GM23248 (cell line): ENCODE measurements at regions not wholly inside any gene's neighbourhood (a gene's known extent, or its start where the extent isn't known, plus 50 kb on each side); places are given as distances from the start of the nearest gene placed in this dataset.

Experiments
- DNase-seq: peaks from one replicate; pipeline ENCODE4 v3.0.0-alpha.2; 2015
- H2AFZ ChIP-seq: fragments of 200-600 bp; sonication (generic); 2 replicates; pipeline ENCODE4 v1.6.1; 2016; ENCODE audit warnings: antibody characterized with exemption
- H3F3A ChIP-seq: fragments of 200-600 bp; sonication (generic); 2 replicates; pipeline ENCODE4 v1.6.1; 2016; ENCODE audit warnings: mild to moderate bottlenecking, antibody characterized with exemption, mixed run types; ENCODE audit not compliant: insufficient read depth
- H3K27ac ChIP-seq: fragments of 200-600 bp; sonication (generic); 2 replicates; pipeline ENCODE4 v1.5.1; 2016; ENCODE audit warnings: mild to moderate bottlenecking
- H3K27me3 ChIP-seq: fragments of 200-600 bp; sonication (generic); replicated peaks from 2 replicates; pipeline ENCODE4 v1.6.1; 2016; ENCODE audit warnings: mild to moderate bottlenecking; ENCODE audit not compliant: insufficient read depth
- H3K36me3 ChIP-seq: fragments of 200-600 bp; sonication (generic); 2 replicates; pipeline ENCODE4 v1.6.1; 2016; ENCODE audit warnings: low read depth, mild to moderate bottlenecking
- H3K4me1 ChIP-seq: fragments of 200-600 bp; sonication (generic); 2 replicates; pipeline ENCODE4 v1.6.1; 2016; ENCODE audit warnings: mild to moderate bottlenecking; ENCODE audit not compliant: insufficient read depth
- H3K4me2 ChIP-seq: fragments of 200-600 bp; sonication (generic); one replicate; pipeline ENCODE4 v1.6.1; 2016; ENCODE audit warnings: mild to moderate bottlenecking; ENCODE audit not compliant: unreplicated experiment
- H3K4me3 ChIP-seq: fragments of 200-600 bp; sonication (generic); 2 replicates; pipeline ENCODE4 v1.5.1; 2016; ENCODE audit warnings: mild to moderate bottlenecking
- H3K79me2 ChIP-seq: fragments of 200-600 bp; sonication (generic); 2 replicates; pipeline ENCODE4 v1.6.1; 2016; ENCODE audit warnings: mild to moderate bottlenecking; ENCODE audit not compliant: insufficient read depth
- H3K9ac ChIP-seq: fragments of 200-600 bp; sonication (generic); 2 replicates; pipeline ENCODE4 v1.6.1; 2016; ENCODE audit warnings: mild to moderate bottlenecking
- H3K9me2 ChIP-seq: fragments of 200-600 bp; sonication (generic); 2 replicates; pipeline ENCODE4 v1.6.1; 2016; ENCODE audit warnings: mixed run types, mild to moderate bottlenecking, moderate library complexity; ENCODE audit not compliant: insufficient read depth
- H3K9me3 ChIP-seq: fragments of 200-600 bp; sonication (generic); one replicate; pipeline ENCODE4 v1.6.1; 2017; ENCODE audit warnings: low read depth
- H4K20me1 ChIP-seq: fragments of 200-600 bp; sonication (generic); 2 replicates; pipeline ENCODE4 v1.6.0; 2016; ENCODE audit not compliant: insufficient read depth
- EZH2 ChIP-seq: fragments of 200-600 bp; sonication (generic); IDR thresholded peaks from 2 replicates; pipeline ENCODE4 v1.6.1; 2018; ENCODE audit warnings: antibody characterized with exemption, mild to moderate bottlenecking; ENCODE audit not compliant: insufficient read depth, poor library complexity, severe bottlenecking
- EZH2phosphoT487 ChIP-seq: fragments of 200-600 bp; sonication (generic); IDR thresholded peaks from 2 replicates; pipeline ENCODE4 v1.6.1; 2018; ENCODE audit warnings: antibody characterized with exemption, moderate library complexity, mild to moderate bottlenecking, low read depth; ENCODE audit not compliant: insufficient read depth
- WGBS, 2 experiments: methylation state at CpG; one replicate each; pipeline ENCODE4 v1.1.6; 2015 to 2017; ENCODE audit warnings: low lambda C conversion rate in 2 of 2, low coverage in 1 of 2; ENCODE audit errors: missing lambda C conversion rate in 2 of 2; 5-methylcytosine and 5-hydroxymethylcytosine counted together
- in situ Hi-C: fragments of 300-500 bp; cut with MboI; formaldehyde crosslinking; loops from 2 replicates; pipeline ENCODE4 v1.15.0; 2020

DNA sequence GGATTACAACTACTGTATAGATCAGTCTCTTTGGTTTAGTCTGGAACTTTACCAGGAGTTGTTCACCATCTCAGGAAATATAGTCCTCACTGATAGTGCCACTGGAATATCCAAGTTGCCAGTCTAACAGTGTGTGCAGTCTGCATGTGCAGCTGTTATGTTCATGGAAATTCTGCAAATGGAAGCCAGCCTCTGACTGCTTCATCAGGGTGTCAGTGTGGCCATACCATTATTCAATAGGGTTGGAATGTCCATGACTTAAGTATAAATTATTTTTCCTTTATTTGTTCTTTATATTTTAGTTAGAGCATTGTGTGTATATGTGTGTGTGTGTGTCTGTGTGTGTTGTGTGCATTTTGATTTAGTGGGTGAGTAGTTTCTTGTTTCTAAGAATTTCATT, 51.8 kb downstream of the C11orf96 start:
- TF ChIP-seq EZH2phosphoT487, result no peak
- no peak for TF ChIP-seq EZH2
- no peak overlapping the region for H2AFZ ChIP-seq
- H3K9me2 ChIP-seq, result no peaks in the 10 kb centered on the region
- no peaks in the 10 kb centered on the region for H3F3A ChIP-seq
- no peak overlapping the region for H3K9ac ChIP-seq
- no peaks in the 10 kb centered on the region for H3K27me3 ChIP-seq
- H3K9me3 ChIP-seq, result no peaks in the 10 kb centered on the region
- H3K79me2 ChIP-seq, result no peaks in the 10 kb centered on the region
- DNase-seq, result peak; percentile 27
- no peaks in the 10 kb centered on the region for H3K36me3 ChIP-seq
- H3K4me3 ChIP-seq, result no peak overlapping the region
- H4K20me1 ChIP-seq, result no peaks in the 10 kb centered on the region
- no peak overlapping the region for H3K27ac ChIP-seq
- in situ Hi-C loops, result no loop called here
- H3K4me2 ChIP-seq, result no peak overlapping the region
- no peaks in the 10 kb centered on the region for H3K4me1 ChIP-seq

DNA sequence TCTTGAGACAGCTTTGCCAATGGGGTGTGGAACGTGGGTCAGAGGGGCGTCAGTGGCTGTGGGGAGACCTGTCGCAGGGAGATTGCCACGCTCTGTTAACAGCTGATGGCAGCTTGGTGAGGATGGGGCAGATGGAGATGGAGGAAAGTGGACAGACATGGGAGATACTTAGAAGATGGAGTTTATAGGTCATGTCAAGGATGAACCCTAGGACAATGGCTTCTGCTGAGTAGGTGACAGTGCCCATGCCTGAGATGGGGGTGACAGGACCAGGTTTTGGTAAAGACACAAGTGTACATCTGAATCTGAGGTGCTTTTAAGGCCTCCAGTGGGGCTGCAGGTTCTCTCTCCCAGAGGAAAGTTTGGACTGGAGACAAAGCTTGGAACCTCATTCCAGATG, 51.5 kb upstream of the ACCSL start:
- H3K27ac ChIP-seq, result no peak overlapping the region
- WGBS, 2 experiments, result 73 to 75% methylated on average over 4 of the region's 4 CpGs
- 0 out of 2 replicates have a peak, but pooled peaks cover 4% of the 10 kb centered on the region for H3K4me1 ChIP-seq
- H3K4me2 ChIP-seq, result no peak overlapping the region
- no peak for DNase-seq
- H3K36me3 ChIP-seq, result no peaks in the 10 kb centered on the region
- TF ChIP-seq EZH2phosphoT487 (no peak), EZH2 (no peak)
- H3F3A ChIP-seq, result no peaks in the 10 kb centered on the region
- no peaks in the 10 kb centered on the region for H3K27me3 ChIP-seq
- no peaks in the 10 kb centered on the region for H4K20me1 ChIP-seq
- no peaks in the 10 kb centered on the region for H3K9me3 ChIP-seq
- in situ Hi-C loops, result no loop called here
- H3K4me3 ChIP-seq, result no peak overlapping the region
- no peak overlapping the region for H2AFZ ChIP-seq
- no peak overlapping the region for H3K9ac ChIP-seq
- no peaks in the 10 kb centered on the region for H3K9me2 ChIP-seq
- no peaks in the 10 kb centered on the region for H3K79me2 ChIP-seq

DNA sequence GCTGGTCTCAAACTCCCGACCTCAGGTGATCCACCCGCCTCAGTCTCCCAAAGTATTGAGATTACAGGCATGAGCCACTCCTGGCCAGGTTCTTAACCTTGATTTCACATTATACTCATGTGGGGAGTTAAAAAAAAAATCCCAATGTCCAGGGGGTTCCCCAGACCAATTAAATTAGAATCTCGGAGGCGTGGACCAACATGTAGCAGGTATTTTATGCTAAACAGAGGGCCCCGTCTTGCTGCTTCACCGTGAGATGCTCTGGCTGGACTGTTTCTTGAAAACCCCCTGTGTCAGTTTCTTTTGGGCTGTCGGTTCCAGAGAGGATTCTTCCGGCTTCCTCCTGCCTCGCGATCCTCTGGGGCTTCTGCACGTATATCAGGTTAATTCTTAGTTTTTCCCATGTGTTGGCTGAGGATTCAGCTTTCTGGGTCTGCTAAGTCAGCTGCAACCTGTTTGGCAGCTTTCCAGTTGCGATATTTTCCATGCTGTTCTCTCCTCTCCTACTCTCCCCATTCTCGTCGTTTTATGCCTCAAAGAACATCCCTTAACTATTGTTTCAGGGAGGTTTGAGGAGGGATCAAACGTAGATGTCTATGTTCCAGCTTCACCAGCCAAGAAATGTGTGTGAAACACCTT, 50.6 kb upstream of the ACCSL start:
- Histone ChIP-seq H3K9me3 (no peaks in the 10 kb centered on the region), H2AFZ (no peak overlapping the region), H3K79me2 (no peaks in the 10 kb centered on the region), H3K27ac (no peak overlapping the region), H4K20me1 (no peaks in the 10 kb centered on the region), H3K4me2 (no peak overlapping the region), H3K4me3 (no peak overlapping the region), H3K27me3 (no peaks in the 10 kb centered on the region), H3K4me1 (0 out of 2 replicates have a peak, but pooled peaks cover 11% of the 10 kb centered on the region), H3F3A (no peaks in the 10 kb centered on the region), H3K9ac (no peak overlapping the region), H3K36me3 (no peaks in the 10 kb centered on the region), H3K9me2 (no peaks in the 10 kb centered on the region)
- in situ Hi-C loops, result no loop called here
- TF ChIP-seq EZH2phosphoT487, result no peak
- TF ChIP-seq EZH2, result no peak
- WGBS, 2 experiments, result 44 to 48% methylated on average over 15 of the region's 15 CpGs
- DNase-seq, result no peak
